Natural killer cell (primary cell): ENCODE measurements at regions not wholly inside any gene's neighbourhood (a gene's known extent, or its start where the extent isn't known, plus 50 kb on each side); places are given as distances from the start of the nearest gene placed in this dataset.
A peak's percentile ranks its signal among the peaks of the same experiment; 100 is the strongest.
"Not testable (repeated sequence)": the region's sequence is repeated elsewhere in the genome, so short reads cannot be mapped to it uniquely, and the experiment has no call there.

ENCODE experiments used
- ATAC-seq, 3 donors: fragments of 150-1000 bp in 2 of 3; fragments of 200-7000 bp in 1 of 3; cut with Tn5 transposase; 1 replicate in 1 of 3; 2 replicates in 2 of 3; pipeline ENCODE4 v1.10.0; 2021; ENCODE audit warnings: mild to moderate bottlenecking in 2 of 3, moderate library complexity in 2 of 3
- DNase-seq, 2 donors: peaks; one replicate each; pipeline versions ENCODE4 v3.0.0 to v3.0.0-alpha.2; 2013 to 2021; ENCODE audit warnings: mixed read lengths in 1 of 2
- H3K27ac ChIP-seq: one replicate; pipeline ENCODE4 v1.5.1; 2013; ENCODE audit warnings: mild to moderate bottlenecking, low read length
- H3K27me3 ChIP-seq: one replicate; pipeline ENCODE4 v1.6.1; 2013; ENCODE audit warnings: low read length; ENCODE audit not compliant: control insufficient read depth, insufficient read depth
- H3K36me3 ChIP-seq: one replicate; pipeline ENCODE4 v1.6.1; 2013; ENCODE audit warnings: low read length; ENCODE audit not compliant: control insufficient read depth, insufficient read depth
- H3K4me1 ChIP-seq: one replicate; pipeline ENCODE4 v1.6.1; 2013; ENCODE audit warnings: low read length; ENCODE audit not compliant: control insufficient read depth, insufficient read depth
- H3K4me3 ChIP-seq: one replicate; pipeline ENCODE4 v1.5.1; 2013; ENCODE audit warnings: low read length
- H3K9me3 ChIP-seq: one replicate; pipeline ENCODE4 v1.6.1; 2013; ENCODE audit warnings: low read length; ENCODE audit not compliant: control insufficient read depth, insufficient read depth
- H3K27ac Mint-ChIP-seq, 2 donors: one replicate each; pipeline ENCODE4 v1.8.0; 2022; ENCODE audit warnings: mild to moderate bottlenecking in 2 of 2, mixed read lengths in 2 of 2, moderate library complexity in 1 of 2
- H3K27me3 Mint-ChIP-seq, 2 donors: one replicate each; pipeline ENCODE4 v1.8.0; 2022; ENCODE audit warnings: low read depth in 2 of 2, mixed read lengths in 2 of 2
- H3K36me3 Mint-ChIP-seq: one replicate; pipeline ENCODE4 v1.8.0; 2022; ENCODE audit warnings: mixed read lengths
- H3K4me1 Mint-ChIP-seq, 2 donors: one replicate each; pipeline ENCODE4 v1.8.0; 2022; ENCODE audit warnings: mixed read lengths in 2 of 2
- H3K4me3 Mint-ChIP-seq: one replicate; pipeline ENCODE4 v1.8.0; 2022; ENCODE audit warnings: mild to moderate bottlenecking, moderate library complexity, mixed read lengths
- H3K9me3 Mint-ChIP-seq, 2 donors: one replicate each; pipeline ENCODE4 v1.8.0; 2022; ENCODE audit warnings: mixed read lengths in 2 of 2
- CTCF ChIP-seq: fragments of 200-600 bp; IDR thresholded peaks from one replicate; pipeline ENCODE4 v1.8.0; 2022; ENCODE audit warnings: antibody characterized with exemption
- WGBS: methylation state at CpG from one replicate; pipeline ENCODE4 v1.1.7; 2013; ENCODE audit warnings: missing lambda C conversion rate; ENCODE audit not compliant: insufficient coverage; 5-methylcytosine and 5-hydroxymethylcytosine counted together
- intact Hi-C: fragments of 100-400 bp; cut with micrococcal nuclease; formaldehyde crosslinking; loops from one replicate; pipeline ENCODE4 v1.14.2; 2022

GRCh38 chr12:107514887-107515445, 170.6 kb upstream of the PWP1 start:
- no peaks in the 10 kb centered on the region for H3K9me3 Mint-ChIP-seq
- peaks cover 4% of the 10 kb centered on the region for H3K4me1 ChIP-seq
- TF ChIP-seq CTCF = no peak
- intact Hi-C loops = no loop called here
- H3K27me3 Mint-ChIP-seq = no peaks in the 10 kb centered on the region
- H3K27me3 ChIP-seq = no peaks in the 10 kb centered on the region
- WGBS = 82% methylated on average over 7 of the region's 7 CpGs
- H3K4me3 ChIP-seq = no peak overlapping the region
- ATAC-seq (no peak), DNase-seq (no peak)
- no peak overlapping the region for H3K4me3 Mint-ChIP-seq
- H3K9me3 ChIP-seq = no peaks in the 10 kb centered on the region
- peak overlapping the region in 1 of 2 donors; percentile 76 for H3K27ac Mint-ChIP-seq
- no peak overlapping the region for H3K27ac ChIP-seq
- no peaks in the 10 kb centered on the region for H3K36me3 Mint-ChIP-seq
- H3K36me3 ChIP-seq = no peaks in the 10 kb centered on the region
- H3K4me1 Mint-ChIP-seq = peaks cover 12 to 21% of the 10 kb centered on the region in 2 donors

- DNase-seq (no peak), ATAC-seq (peak; percentile 44 to 83 (median 64))
- Histone ChIP-seq H3K9me3 (no peaks in the 10 kb centered on the region), H3K4me1 (peaks cover 4% of the 10 kb centered on the region), H3K4me3 (no peak overlapping the region), H3K27ac (no peak overlapping the region), H3K36me3 (no peaks in the 10 kb centered on the region), H3K27me3 (no peaks in the 10 kb centered on the region)
- Mint-ChIP-seq H3K4me3 (no peak overlapping the region), H3K4me1 (peaks cover 12 to 22% of the 10 kb centered on the region in 2 donors), H3K9me3 (no peaks in the 10 kb centered on the region), H3K27ac (peak overlapping the region in 1 of 2 donors; percentile 76), H3K36me3 (no peaks in the 10 kb centered on the region), H3K27me3 (no peaks in the 10 kb centered on the region)
- 9% methylated on average over 2 of the region's 2 CpGs for WGBS
- intact Hi-C loops = no loop called here
- TF ChIP-seq CTCF = no peak
These were observed 170.1 kb upstream of the PWP1 start for GRCh38 chr12:107515446-107515958.

DNA sequence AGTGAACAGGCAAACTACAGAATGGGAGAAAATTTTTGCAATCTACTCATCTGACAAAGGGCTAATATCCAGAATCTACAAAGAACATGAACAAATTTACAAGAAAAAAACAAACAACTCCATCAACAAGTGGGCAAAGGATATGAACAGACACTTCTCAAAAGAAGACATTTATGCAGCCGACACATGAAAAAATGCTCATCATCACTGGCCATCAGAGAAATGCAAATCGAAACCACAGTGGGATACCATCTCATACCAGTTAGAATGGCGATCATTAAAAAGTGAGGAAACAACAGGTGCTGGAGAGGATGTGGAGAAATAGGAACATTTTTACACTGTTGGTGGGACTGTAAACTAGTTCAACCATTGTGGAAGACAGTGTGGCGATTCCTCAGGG, 167.8 kb upstream of the PWP1 start:
- intact Hi-C loops, H3K9me3 Mint-ChIP-seq, H3K4me1 ChIP-seq, H3K9me3 ChIP-seq, H3K36me3 Mint-ChIP-seq, H3K36me3 ChIP-seq, H3K27me3 Mint-ChIP-seq, H3K27ac ChIP-seq, DNase-seq, H3K4me3 ChIP-seq, H3K27ac Mint-ChIP-seq, H3K4me3 Mint-ChIP-seq, ATAC-seq, H3K27me3 ChIP-seq: not testable (repeated sequence)
- peaks cover 12 to 22% of the 10 kb centered on the region in 2 donors for H3K4me1 Mint-ChIP-seq
- WGBS = 83% methylated on average over 1 of the region's 4 CpGs

DNA sequence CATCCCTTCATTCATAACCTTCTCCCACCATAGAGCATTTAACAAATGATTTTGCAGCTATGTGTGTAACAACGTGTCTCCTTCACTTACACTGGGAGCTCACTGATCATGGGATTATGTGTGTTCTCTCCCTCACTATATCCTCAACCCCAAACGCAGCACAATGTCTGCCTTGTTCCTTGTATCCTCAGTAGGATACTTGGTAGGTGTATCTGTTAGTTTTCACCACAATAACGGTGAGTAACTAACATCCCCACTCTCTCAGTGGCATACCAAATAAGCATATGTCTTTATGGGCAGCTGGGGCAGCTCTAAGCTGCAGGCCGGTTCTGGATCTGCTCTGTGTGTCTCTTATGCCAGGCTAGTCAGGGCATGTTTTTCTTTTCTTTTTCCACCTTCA, 166.7 kb upstream of the PWP1 start:
- H3K4me1 Mint-ChIP-seq = peaks cover 12 to 17% of the 10 kb centered on the region in 2 donors
- H3K27me3 ChIP-seq = no peaks in the 10 kb centered on the region
- no peak overlapping the region for H3K4me3 ChIP-seq
- peaks cover 4% of the 10 kb centered on the region for H3K4me1 ChIP-seq
- no peak overlapping the region for H3K27ac Mint-ChIP-seq
- H3K27me3 Mint-ChIP-seq = no peaks in the 10 kb centered on the region
- intact Hi-C loops = no loop called here
- H3K36me3 ChIP-seq = no peaks in the 10 kb centered on the region
- no peak for ATAC-seq
- TF ChIP-seq CTCF = no peak
- no peaks in the 10 kb centered on the region for H3K36me3 Mint-ChIP-seq
- 100% methylated on average over 4 of the region's 4 CpGs for WGBS
- H3K9me3 Mint-ChIP-seq = peaks cover 3% of the 10 kb centered on the region in 2 donors
- no peak overlapping the region for H3K27ac ChIP-seq
- H3K9me3 ChIP-seq = no peaks in the 10 kb centered on the region
- H3K4me3 Mint-ChIP-seq = no peak overlapping the region
- DNase-seq = no peak
